ENCODE measurements at regions not wholly inside any gene's neighbourhood (a gene's known extent, or its start where the extent isn't known, plus 50 kb on each side); places are given as distances from the start of the nearest gene placed in this dataset.
"Not testable (repeated sequence)": the region's sequence is repeated elsewhere in the genome, so short reads cannot be mapped to it uniquely, and the experiment has no call there.

DNA sequence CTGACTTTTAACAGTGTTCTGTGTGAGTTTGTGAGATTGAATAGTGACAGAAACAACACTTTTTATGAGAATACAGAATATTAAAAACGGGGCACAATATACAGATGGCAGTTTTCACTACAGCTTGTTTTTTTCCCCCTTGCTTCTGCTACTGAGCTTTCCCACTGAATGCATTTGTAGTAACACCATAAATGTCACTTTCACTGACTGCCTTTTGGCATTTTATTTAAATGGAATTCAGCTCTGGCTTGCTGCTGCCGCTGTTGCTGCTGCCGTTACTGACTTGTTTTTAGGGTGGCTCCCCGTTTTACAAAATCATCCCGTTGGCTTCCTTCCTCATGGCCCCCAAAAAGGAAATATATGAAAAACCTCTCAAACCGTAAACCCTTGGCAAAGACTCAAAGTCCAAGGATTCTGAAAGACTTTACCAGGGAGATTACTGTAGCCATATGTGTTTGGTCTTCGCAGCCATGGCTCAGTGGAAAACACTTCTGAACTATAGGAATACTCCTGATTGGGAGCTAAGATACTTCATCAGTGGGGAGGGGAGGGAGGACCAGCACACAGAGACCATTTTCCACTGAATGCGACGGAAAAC lies 151.0 kb downstream of the NUF2 start:
- H3K9me3 ChIP-seq (ENCODE audit: low read depth, low read length), result no peaks in the 10 kb centered on the region
- no peak overlapping the region for H3K4me3 ChIP-seq (ENCODE audit: insufficient read depth, low read length)
- no peaks in the 10 kb centered on the region for H3K4me1 ChIP-seq (ENCODE audit: insufficient read depth, low read length)
- no peaks in the 10 kb centered on the region for H3K79me2 ChIP-seq (ENCODE audit: insufficient read depth, low read length)
- H3K27me3 ChIP-seq (ENCODE audit: insufficient read depth, low read length), result no peaks in the 10 kb centered on the region
- H3K4me2 ChIP-seq (ENCODE audit: insufficient read depth, low read length), result no peak overlapping the region
- H3K27ac ChIP-seq (ENCODE audit: low read depth, low read length), result no peak overlapping the region
- TF ChIP-seq CTCF (IDR thresholded peaks at IDR 0.05; ENCODE audit: extremely low read depth, low read depth, low read length), result no peak
- DNase-seq (ENCODE audit: insufficient read length, low spot score, missing footprints), result no peak
- H3K36me3 ChIP-seq (ENCODE audit: insufficient read depth, low read length), result no peaks in the 10 kb centered on the region
- H4K20me1 ChIP-seq (ENCODE audit: insufficient read depth, low read length), result no peaks in the 10 kb centered on the region
- no peak overlapping the region for H2AFZ ChIP-seq (ENCODE audit: low read length)

GRCh38 chr1:163477276-163477830 lies 155.6 kb downstream of the NUF2 start:
- Histone ChIP-seq H3K9me3 (ENCODE audit: low read depth, low read length) (no peaks in the 10 kb centered on the region), H3K4me2 (ENCODE audit: insufficient read depth, low read length) (no peak overlapping the region), H3K36me3 (ENCODE audit: insufficient read depth, low read length) (no peaks in the 10 kb centered on the region), H4K20me1 (ENCODE audit: insufficient read depth, low read length) (no peaks in the 10 kb centered on the region), H3K27ac (ENCODE audit: low read depth, low read length) (no peak overlapping the region), H3K79me2 (ENCODE audit: insufficient read depth, low read length) (no peaks in the 10 kb centered on the region), H3K27me3 (ENCODE audit: insufficient read depth, low read length) (no peaks in the 10 kb centered on the region), H3K4me3 (ENCODE audit: insufficient read depth, low read length) (no peak overlapping the region), H2AFZ (ENCODE audit: low read length) (no peak overlapping the region), H3K4me1 (ENCODE audit: insufficient read depth, low read length) (no peaks in the 10 kb centered on the region)
- no peak for DNase-seq (ENCODE audit: insufficient read length, low spot score, missing footprints)
- no peak for TF ChIP-seq CTCF (IDR thresholded peaks at IDR 0.05; ENCODE audit: extremely low read depth, low read depth, low read length)

- H3K9me3 ChIP-seq (ENCODE audit: low read depth, low read length); H3K4me2 ChIP-seq (ENCODE audit: insufficient read depth, low read length); H3K4me1 ChIP-seq (ENCODE audit: insufficient read depth, low read length); H2AFZ ChIP-seq (ENCODE audit: low read length); DNase-seq (ENCODE audit: insufficient read length, low spot score, missing footprints); H4K20me1 ChIP-seq (ENCODE audit: insufficient read depth, low read length); H3K4me3 ChIP-seq (ENCODE audit: insufficient read depth, low read length); H3K79me2 ChIP-seq (ENCODE audit: insufficient read depth, low read length); H3K27me3 ChIP-seq (ENCODE audit: insufficient read depth, low read length); H3K27ac ChIP-seq (ENCODE audit: low read depth, low read length); H3K36me3 ChIP-seq (ENCODE audit: insufficient read depth, low read length): not testable (repeated sequence)
Measured at GRCh38 chr1:163498391-163499330, 176.9 kb downstream of the NUF2 start.

- Histone ChIP-seq H3K9me3 (ENCODE audit: low read depth, low read length) (no peaks in the 10 kb centered on the region), H3K27ac (ENCODE audit: low read depth, low read length) (no peak overlapping the region), H4K20me1 (ENCODE audit: insufficient read depth, low read length) (no peaks in the 10 kb centered on the region), H3K4me1 (ENCODE audit: insufficient read depth, low read length) (no peaks in the 10 kb centered on the region), H2AFZ (ENCODE audit: low read length) (no peak overlapping the region), H3K79me2 (ENCODE audit: insufficient read depth, low read length) (no peaks in the 10 kb centered on the region), H3K36me3 (ENCODE audit: insufficient read depth, low read length) (no peaks in the 10 kb centered on the region), H3K27me3 (ENCODE audit: insufficient read depth, low read length) (no peaks in the 10 kb centered on the region), H3K4me2 (ENCODE audit: insufficient read depth, low read length) (no peak overlapping the region), H3K4me3 (ENCODE audit: insufficient read depth, low read length) (no peak overlapping the region)
- TF ChIP-seq CTCF (IDR thresholded peaks at IDR 0.05; ENCODE audit: extremely low read depth, low read depth, low read length), result no peak
- no peak for DNase-seq (ENCODE audit: insufficient read length, low spot score, missing footprints)
Measured at GRCh38 chr1:163504331-163504978, 182.7 kb downstream of the NUF2 start.
